Naive thymus-derived CD8-positive, alpha-beta T cell (primary cell): ENCODE measurements at regions not wholly inside any gene's neighbourhood (a gene's known extent, or its start where the extent isn't known, plus 50 kb on each side); places are given as distances from the start of the nearest gene placed in this dataset.
"Not testable (repeated sequence)": the region's sequence is repeated elsewhere in the genome, so short reads cannot be mapped to it uniquely, and the experiment has no call there.

Source experiments
- ATAC-seq, 2 donors: fragments of 150-1000 bp; cut with Tn5 transposase in 1 of 2; sonication (Bioruptor Pico), chemical (Tn5 transposase) in 1 of 2; 1 replicate in 1 of 2; 2 replicates in 1 of 2; pipeline ENCODE4 v1.10.0; 2021; ENCODE audit warnings: mild to moderate bottlenecking in 2 of 2, moderate library complexity in 2 of 2
- POLR2A ChIA-PET: fragments of 350-600 bp; sonication (Branson Sonifier 250); formaldehyde crosslinking; loops from one replicate; lab custom pipeline; 2021; ENCODE audit warnings: antibody characterized with exemption; lab: Charles Lee
- DNase-seq, 10 donors: peaks; one replicate each; pipeline versions ENCODE4 v3.0.0 to v3.0.0-alpha.2; 2020 to 2022
- H3K27ac Mint-ChIP-seq, 10 donors: one replicate each; pipeline ENCODE4 v1.8.0; 2020 to 2022; ENCODE audit warnings: mild to moderate bottlenecking in 10 of 10, mixed read lengths in 10 of 10, moderate library complexity in 4 of 10, inconsistent platforms in 1 of 10
- H3K27me3 Mint-ChIP-seq, 5 donors: one replicate each; pipeline ENCODE4 v1.8.0; 2021 to 2022; ENCODE audit warnings: mixed read lengths in 5 of 5
- H3K36me3 Mint-ChIP-seq, 3 donors: one replicate each; pipeline ENCODE4 v1.8.0; 2020 to 2022; ENCODE audit warnings: mixed read lengths in 3 of 3, mild to moderate bottlenecking in 2 of 3, inconsistent platforms in 1 of 3
- H3K4me1 Mint-ChIP-seq, 4 donors: one replicate each; pipeline ENCODE4 v1.8.0; 2021 to 2022; ENCODE audit warnings: mixed read lengths in 4 of 4
- H3K4me3 Mint-ChIP-seq, 10 donors: one replicate each; pipeline ENCODE4 v1.8.0; 2020 to 2022; ENCODE audit warnings: mild to moderate bottlenecking in 10 of 10, mixed read lengths in 10 of 10, moderate library complexity in 6 of 10, inconsistent platforms in 1 of 10
- H3K9me3 Mint-ChIP-seq, 9 donors: one replicate each; pipeline ENCODE4 v1.8.0; 2020 to 2022; ENCODE audit warnings: mixed read lengths in 9 of 9, mild to moderate bottlenecking in 3 of 9, inconsistent platforms in 1 of 9, moderate library complexity in 1 of 9

GRCh38 chr11:23423656-23424055, 563.4 kb upstream of the CCDC179 start:
- Mint-ChIP-seq H3K4me1 (no peaks in the 10 kb centered on the region), H3K9me3 (peaks cover 0 to 16% (median 3%) of the 10 kb centered on the region in 9 donors), H3K4me3 (no peak overlapping the region), H3K27ac (no peak overlapping the region), H3K27me3 (no peaks in the 10 kb centered on the region), H3K36me3 (no peaks in the 10 kb centered on the region)
- DNase-seq, result no peak
- POLR2A ChIA-PET, result no interaction called here
- no peak for ATAC-seq

- ATAC-seq (no peak), DNase-seq (no peak)
- Mint-ChIP-seq H3K27me3 (no peaks in the 10 kb centered on the region), H3K27ac (no peak overlapping the region), H3K36me3 (no peaks in the 10 kb centered on the region), H3K9me3 (peaks cover 0 to 17% (median 9%) of the 10 kb centered on the region in 9 donors), H3K4me3 (no peak overlapping the region), H3K4me1 (no peaks in the 10 kb centered on the region)
- POLR2A ChIA-PET, result no interaction called here
Measured at GRCh38 chr11:23425381-23425780, 565.1 kb upstream of the CCDC179 start.

GRCh38 chr11:23429569-23429968, 569.3 kb upstream of the CCDC179 start:
- POLR2A ChIA-PET, result no interaction called here
- Mint-ChIP-seq H3K27me3 (no peaks in the 10 kb centered on the region), H3K9me3 (peaks cover 0 to 15% (median 10%) of the 10 kb centered on the region in 9 donors), H3K27ac (no peak overlapping the region), H3K4me1 (no peaks in the 10 kb centered on the region), H3K4me3 (no peak overlapping the region), H3K36me3 (no peaks in the 10 kb centered on the region)
- ATAC-seq (no peak), DNase-seq (no peak)

GRCh38 chr11:23453522-23453921, 593.2 kb upstream of the CCDC179 start:
- ATAC-seq (no peak), DNase-seq (no peak)
- Mint-ChIP-seq H3K27me3 (no peaks in the 10 kb centered on the region), H3K4me3 (no peak overlapping the region), H3K9me3 (peaks cover 0 to 18% (median 7%) of the 10 kb centered on the region in 9 donors), H3K4me1 (no peaks in the 10 kb centered on the region), H3K27ac (no peak overlapping the region), H3K36me3 (peaks cover 0 to 2% (median 0%) of the 10 kb centered on the region in 3 donors)
- POLR2A ChIA-PET, result no interaction called here

- no peak for ATAC-seq
- Mint-ChIP-seq H3K36me3 (peaks cover 0 to 2% (median 0%) of the 10 kb centered on the region in 3 donors), H3K4me3 (no peak overlapping the region), H3K27me3 (no peaks in the 10 kb centered on the region), H3K4me1 (no peaks in the 10 kb centered on the region), H3K9me3 (peaks cover 0 to 10% (median 7%) of the 10 kb centered on the region in 9 donors), H3K27ac (no peak overlapping the region)
- DNase-seq, result no peak
- POLR2A ChIA-PET, result no interaction called here
Measured at GRCh38 chr11:23455321-23455891, 595.1 kb upstream of the CCDC179 start.

- H3K27ac Mint-ChIP-seq, result no peak overlapping the region
- POLR2A ChIA-PET, result no interaction called here
- DNase-seq (no peak), ATAC-seq (no peak)
- H3K4me3 Mint-ChIP-seq, result no peak overlapping the region
- peaks cover 0 to 6% (median 3%) of the 10 kb centered on the region in 9 donors for H3K9me3 Mint-ChIP-seq
- H3K27me3 Mint-ChIP-seq, result no peaks in the 10 kb centered on the region
- no peaks in the 10 kb centered on the region for H3K4me1 Mint-ChIP-seq
- peaks cover 0 to 2% (median 0%) of the 10 kb centered on the region in 3 donors for H3K36me3 Mint-ChIP-seq
Measured at GRCh38 chr11:23457641-23458040, 597.4 kb upstream of the CCDC179 start.

- DNase-seq (no peak), ATAC-seq (no peak)
- peaks cover 0 to 19% (median 4%) of the 10 kb centered on the region in 9 donors for H3K9me3 Mint-ChIP-seq
- H3K36me3 Mint-ChIP-seq, result no peaks in the 10 kb centered on the region
- POLR2A ChIA-PET, result no interaction called here
- H3K4me1 Mint-ChIP-seq, result no peaks in the 10 kb centered on the region
- no peak overlapping the region for H3K27ac Mint-ChIP-seq
- H3K4me3 Mint-ChIP-seq, result no peak overlapping the region
- no peaks in the 10 kb centered on the region for H3K27me3 Mint-ChIP-seq
Measured at GRCh38 chr11:23471878-23472277, 611.6 kb upstream of the CCDC179 start.

- no peaks in the 10 kb centered on the region for H3K27me3 Mint-ChIP-seq
- no peak overlapping the region for H3K27ac Mint-ChIP-seq
- no peaks in the 10 kb centered on the region for H3K4me1 Mint-ChIP-seq
- POLR2A ChIA-PET, result no interaction called here
- ATAC-seq (no peak), DNase-seq (no peak)
- peaks cover 0 to 19% (median 3%) of the 10 kb centered on the region in 9 donors for H3K9me3 Mint-ChIP-seq
- no peaks in the 10 kb centered on the region for H3K36me3 Mint-ChIP-seq
- H3K4me3 Mint-ChIP-seq, result no peak overlapping the region
Measured at GRCh38 chr11:23473782-23474181, 613.5 kb upstream of the CCDC179 start.

- peaks cover 0 to 5% (median 0%) of the 10 kb centered on the region in 3 donors for H3K36me3 Mint-ChIP-seq
- no peaks in the 10 kb centered on the region for H3K4me1 Mint-ChIP-seq
- H3K9me3 Mint-ChIP-seq, result peaks cover 0 to 16% (median 8%) of the 10 kb centered on the region in 9 donors
- no peak for ATAC-seq
- no peak overlapping the region for H3K4me3 Mint-ChIP-seq
- POLR2A ChIA-PET, result no interaction called here
- H3K27ac Mint-ChIP-seq, result no peak overlapping the region
- no peaks in the 10 kb centered on the region for H3K27me3 Mint-ChIP-seq
- DNase-seq, result no peak
Measured at GRCh38 chr11:23480736-23481135, 620.5 kb upstream of the CCDC179 start.

GRCh38 chr11:23484146-23484545, 623.9 kb upstream of the CCDC179 start:
- ATAC-seq, H3K4me3 Mint-ChIP-seq, H3K4me1 Mint-ChIP-seq, POLR2A ChIA-PET, H3K27ac Mint-ChIP-seq, H3K27me3 Mint-ChIP-seq, DNase-seq, H3K36me3 Mint-ChIP-seq: not testable (repeated sequence)
- H3K9me3 Mint-ChIP-seq, result peaks cover 11 to 35% (median 21%) of the 10 kb centered on the region in 9 donors

GRCh38 chr11:23484618-23485017, 624.3 kb upstream of the CCDC179 start:
- POLR2A ChIA-PET, ATAC-seq, DNase-seq, H3K27me3 Mint-ChIP-seq, H3K4me3 Mint-ChIP-seq, H3K36me3 Mint-ChIP-seq, H3K27ac Mint-ChIP-seq, H3K4me1 Mint-ChIP-seq: not testable (repeated sequence)
- H3K9me3 Mint-ChIP-seq, result peaks cover 11 to 35% (median 21%) of the 10 kb centered on the region in 9 donors

- ATAC-seq, result no peak
- no peak for DNase-seq
- POLR2A ChIA-PET, result no interaction called here
- Mint-ChIP-seq H3K9me3 (peaks cover 6 to 34% (median 16%) of the 10 kb centered on the region in 9 donors), H3K4me1 (no peaks in the 10 kb centered on the region), H3K27me3 (no peaks in the 10 kb centered on the region), H3K4me3 (no peak overlapping the region), H3K36me3 (no peaks in the 10 kb centered on the region), H3K27ac (no peak overlapping the region)
Measured at GRCh38 chr11:23490557-23491235, 630.4 kb upstream of the CCDC179 start.

GRCh38 chr11:23494981-23495380, 634.7 kb upstream of the CCDC179 start:
- Mint-ChIP-seq H3K27me3 (no peaks in the 10 kb centered on the region), H3K4me3 (no peak overlapping the region), H3K36me3 (no peaks in the 10 kb centered on the region), H3K27ac (no peak overlapping the region), H3K9me3 (peaks cover 0 to 13% (median 2%) of the 10 kb centered on the region in 9 donors), H3K4me1 (no peaks in the 10 kb centered on the region)
- POLR2A ChIA-PET, result no interaction called here
- ATAC-seq (no peak), DNase-seq (no peak)
